Naive thymus-derived CD4-positive, alpha-beta T cell (primary cell): ENCODE measurements at regions not wholly inside any gene's neighbourhood (a gene's known extent, or its start where the extent isn't known, plus 50 kb on each side); places are given as distances from the start of the nearest gene placed in this dataset.
"Not testable (repeated sequence)": the region's sequence is repeated elsewhere in the genome, so short reads cannot be mapped to it uniquely, and the experiment has no call there.

Source experiments
- ATAC-seq: fragments of 150-1000 bp; cut with Tn5 transposase; 2 replicates; pipeline ENCODE4 v1.10.0; 2021; ENCODE audit warnings: mild to moderate bottlenecking, moderate library complexity
- CTCF ChIA-PET: fragments of 350-600 bp; sonication (Branson Sonifier 250); formaldehyde crosslinking; loops from one replicate; lab custom pipeline; 2021; ENCODE audit warnings: antibody characterized with exemption; lab: Charles Lee
- POLR2A ChIA-PET: fragments of 350-600 bp; sonication (Branson Sonifier 250); formaldehyde crosslinking; loops from one replicate; lab custom pipeline; 2021; ENCODE audit warnings: antibody characterized with exemption, inconsistent platforms; lab: Charles Lee
- DNase-seq, 9 donors: peaks; one replicate each; pipeline versions ENCODE4 v3.0.0 to v3.0.0-alpha.2; 2020 to 2022; ENCODE audit warnings: mixed read lengths in 1 of 9
- H3K27ac ChIP-seq: one replicate; pipeline ENCODE4 v1.7.0; 2013; ENCODE audit warnings: mild to moderate bottlenecking, low read depth, low read length, moderate library complexity
- H3K27me3 ChIP-seq, 2 donors: one replicate each; pipeline ENCODE4 v1.7.0; 2013; ENCODE audit warnings: low read length in 2 of 2, mild to moderate bottlenecking in 2 of 2, moderate library complexity in 2 of 2; ENCODE audit not compliant: control insufficient read depth in 2 of 2, insufficient read depth in 2 of 2
- H3K36me3 ChIP-seq, 3 experiments: 1 replicate in 2 of 3; 2 replicates in 1 of 3; pipeline ENCODE4 v1.7.0; 2013; ENCODE audit warnings: low read length in 3 of 3, mild to moderate bottlenecking in 3 of 3, moderate library complexity in 1 of 3; ENCODE audit not compliant: insufficient read depth in 3 of 3, control insufficient read depth in 2 of 3
- H3K4me1 ChIP-seq, 2 donors: one replicate each; pipeline ENCODE4 v1.7.0; 2013; ENCODE audit warnings: low read length in 2 of 2, mild to moderate bottlenecking in 2 of 2, moderate library complexity in 1 of 2; ENCODE audit not compliant: control insufficient read depth in 2 of 2, insufficient read depth in 2 of 2
- H3K4me3 ChIP-seq: 2 replicates; pipeline ENCODE4 v1.7.0; 2013; ENCODE audit warnings: mild to moderate bottlenecking, low read length
- H3K9me3 ChIP-seq, 3 experiments: 1 replicate in 2 of 3; 2 replicates in 1 of 3; pipeline ENCODE4 v1.7.0; 2013; ENCODE audit warnings: low read length in 3 of 3; ENCODE audit not compliant: control insufficient read depth in 2 of 3
- H3K27ac Mint-ChIP-seq, 9 donors: one replicate each; pipeline ENCODE4 v1.8.0; 2020 to 2022; ENCODE audit warnings: mixed read lengths in 9 of 9, mild to moderate bottlenecking in 8 of 9, moderate library complexity in 5 of 9, inconsistent platforms in 2 of 9
- H3K27me3 Mint-ChIP-seq, 5 donors: one replicate each; pipeline ENCODE4 v1.8.0; 2021 to 2022; ENCODE audit warnings: mixed read lengths in 5 of 5, mild to moderate bottlenecking in 1 of 5
- H3K36me3 Mint-ChIP-seq, 5 donors: one replicate each; pipeline ENCODE4 v1.8.0; 2020 to 2022; ENCODE audit warnings: mixed read lengths in 5 of 5, mild to moderate bottlenecking in 3 of 5, inconsistent platforms in 1 of 5
- H3K4me1 Mint-ChIP-seq, 7 donors: one replicate each; pipeline ENCODE4 v1.8.0; 2020 to 2022; ENCODE audit warnings: mixed read lengths in 7 of 7, mild to moderate bottlenecking in 3 of 7, inconsistent platforms in 1 of 7
- H3K4me3 Mint-ChIP-seq, 10 donors: one replicate each; pipeline ENCODE4 v1.8.0; 2020 to 2022; ENCODE audit warnings: mild to moderate bottlenecking in 10 of 10, mixed read lengths in 10 of 10, moderate library complexity in 6 of 10, inconsistent platforms in 2 of 10
- H3K9me3 Mint-ChIP-seq, 11 donors: one replicate each; pipeline ENCODE4 v1.8.0; 2020 to 2022; ENCODE audit warnings: mixed read lengths in 11 of 11, mild to moderate bottlenecking in 4 of 11, inconsistent platforms in 1 of 11, moderate library complexity in 1 of 11
- intact Hi-C, 2 donors: fragments of 100-400 bp; cut with micrococcal nuclease; formaldehyde crosslinking; loops; one replicate each; pipeline ENCODE4 v1.15.1; 2023

DNA sequence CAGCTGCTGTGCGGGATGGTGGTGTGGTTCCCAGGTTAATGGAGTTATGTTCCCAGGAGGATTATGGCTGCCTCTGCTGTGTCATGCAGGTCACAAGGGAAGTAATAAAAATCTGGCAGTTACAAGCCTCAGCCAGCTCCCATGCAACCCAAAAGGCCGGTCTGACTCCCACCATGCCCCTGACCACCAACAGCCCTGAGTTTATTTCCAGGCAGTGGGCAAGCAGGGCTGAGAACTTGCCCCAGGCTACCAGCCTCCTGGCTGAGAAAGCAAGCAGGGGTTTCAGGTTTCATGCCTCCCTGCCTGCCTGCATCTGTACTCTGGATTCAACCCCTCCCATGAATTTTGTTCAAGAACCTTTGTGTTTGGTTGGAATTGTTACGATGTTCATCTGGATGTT, 732.7 kb upstream of the POU3F4 start:
- Histone ChIP-seq H3K4me3 (no peak overlapping the region), H3K27me3 (no peaks in the 10 kb centered on the region), H3K4me1 (no peaks in the 10 kb centered on the region), H3K27ac (no peak overlapping the region), H3K9me3 (no peaks in the 10 kb centered on the region), H3K36me3 (no peaks in the 10 kb centered on the region)
- Mint-ChIP-seq H3K27ac (no peak overlapping the region), H3K4me3 (no peak overlapping the region), H3K4me1 (no peaks in the 10 kb centered on the region), H3K9me3 (peaks cover 0 to 11% (median 5%) of the 10 kb centered on the region in 11 donors), H3K36me3 (no peaks in the 10 kb centered on the region), H3K27me3 (no peaks in the 10 kb centered on the region)
- ATAC-seq (no peak), DNase-seq (no peak)
- intact Hi-C loops: no loop called here
- ChIA-PET POLR2A (no interaction called here), CTCF (no interaction called here)

DNA sequence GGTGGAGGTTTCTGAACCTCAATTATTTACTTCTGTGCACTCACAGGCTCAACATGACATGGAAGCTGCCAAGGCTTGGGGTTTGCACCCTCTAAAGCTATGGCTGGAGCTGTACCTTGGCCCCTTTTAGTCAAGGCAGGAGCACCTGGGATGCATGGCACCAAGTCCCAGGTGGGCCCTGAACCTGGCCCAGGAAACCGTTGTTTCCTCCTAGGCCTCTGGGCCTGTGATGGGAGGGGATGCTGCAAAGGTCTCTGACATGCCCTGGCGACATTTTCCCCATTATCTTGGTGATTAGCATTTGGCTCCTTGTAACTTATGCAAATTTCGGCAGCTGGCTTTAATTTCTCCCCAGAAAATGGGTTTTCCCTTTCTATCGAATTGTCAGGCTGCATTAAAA, 726.1 kb upstream of the POU3F4 start:
- Mint-ChIP-seq H3K27me3 (no peaks in the 10 kb centered on the region), H3K9me3 (peaks cover 3 to 25% (median 8%) of the 10 kb centered on the region in 11 donors), H3K4me1 (no peaks in the 10 kb centered on the region), H3K27ac (no peak overlapping the region), H3K36me3 (peaks cover 0 to 6% (median 0%) of the 10 kb centered on the region in 5 donors), H3K4me3 (no peak overlapping the region)
- Histone ChIP-seq H3K27me3 (no peaks in the 10 kb centered on the region), H3K4me1 (no peaks in the 10 kb centered on the region), H3K36me3 (no peaks in the 10 kb centered on the region), H3K9me3 (no peaks in the 10 kb centered on the region), H3K27ac (no peak overlapping the region), H3K4me3 (no peak overlapping the region)
- intact Hi-C loops: no loop called here
- POLR2A ChIA-PET: no interaction called here
- DNase-seq (no peak), ATAC-seq (no peak)
- CTCF ChIA-PET: no interaction called here

GRCh38 chrX:82812902-82813301, 695.2 kb upstream of the POU3F4 start:
- POLR2A ChIA-PET, H3K4me1 Mint-ChIP-seq, DNase-seq, H3K27ac Mint-ChIP-seq, H3K36me3 Mint-ChIP-seq, ATAC-seq, H3K4me3 ChIP-seq, H3K27ac ChIP-seq, H3K27me3 Mint-ChIP-seq, H3K4me3 Mint-ChIP-seq, H3K36me3 ChIP-seq, intact Hi-C loops, CTCF ChIA-PET, H3K27me3 ChIP-seq, H3K9me3 ChIP-seq, H3K4me1 ChIP-seq: not testable (repeated sequence)
- H3K9me3 Mint-ChIP-seq: peaks cover 0 to 10% (median 4%) of the 10 kb centered on the region in 11 donors

DNA sequence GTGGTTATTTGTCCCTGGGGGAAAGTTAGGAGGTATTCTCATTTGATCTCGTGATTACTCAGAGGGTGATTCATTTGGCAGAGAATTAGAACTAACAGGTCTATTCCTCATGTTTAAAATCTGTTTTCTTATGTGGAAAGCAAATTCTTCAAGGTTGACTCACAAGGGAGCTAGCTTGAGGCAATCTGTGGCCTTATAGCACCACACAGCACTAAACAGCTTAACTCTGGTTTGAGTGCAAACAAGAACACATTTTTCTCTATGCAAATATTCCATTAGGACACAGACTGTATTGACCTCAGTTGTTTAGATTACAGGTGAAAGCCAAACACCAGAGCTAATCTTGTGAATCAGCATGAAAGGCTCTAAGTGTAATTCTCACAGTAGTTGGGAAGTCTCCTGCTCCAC, 694.4 kb upstream of the POU3F4 start:
- Histone ChIP-seq H3K4me1 (no peaks in the 10 kb centered on the region), H3K9me3 (no peaks in the 10 kb centered on the region), H3K4me3 (no peak overlapping the region), H3K27ac (no peak overlapping the region), H3K27me3 (no peaks in the 10 kb centered on the region), H3K36me3 (no peaks in the 10 kb centered on the region)
- DNase-seq (no peak), ATAC-seq (no peak)
- ChIA-PET POLR2A (no interaction called here), CTCF (no interaction called here)
- Mint-ChIP-seq H3K4me1 (no peaks in the 10 kb centered on the region), H3K36me3 (no peaks in the 10 kb centered on the region), H3K27ac (no peak overlapping the region), H3K27me3 (no peaks in the 10 kb centered on the region), H3K4me3 (no peak overlapping the region), H3K9me3 (peaks cover 0 to 10% (median 4%) of the 10 kb centered on the region in 11 donors)
- intact Hi-C loops: no loop called here

DNA sequence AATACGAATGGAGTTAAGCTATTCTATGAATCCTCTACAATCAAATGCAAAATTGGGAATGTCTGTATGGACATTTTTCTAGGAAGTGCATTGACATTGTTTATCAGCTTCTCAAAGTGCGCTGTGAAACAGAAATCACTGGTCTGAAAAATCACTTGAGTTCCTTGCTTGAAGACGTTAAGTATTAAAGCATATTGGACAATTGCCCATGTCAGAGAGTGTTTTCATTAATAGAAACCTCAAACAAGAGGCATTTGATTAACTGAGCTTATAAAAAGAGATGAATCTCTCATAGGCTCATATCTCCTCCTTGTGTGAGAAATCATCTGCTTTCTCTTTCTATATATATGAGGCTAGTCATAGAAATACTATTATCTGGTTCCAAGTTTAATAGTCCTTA, 692.1 kb upstream of the POU3F4 start:
- H3K36me3 ChIP-seq: no peaks in the 10 kb centered on the region
- H3K27me3 ChIP-seq: no peaks in the 10 kb centered on the region
- peaks cover 0 to 8% (median 3%) of the 10 kb centered on the region in 11 donors for H3K9me3 Mint-ChIP-seq

GRCh38 chrX:82816562-82816961, 691.5 kb upstream of the POU3F4 start:
- H3K4me1 ChIP-seq: no peaks in the 10 kb centered on the region
- no peaks in the 10 kb centered on the region for H3K27me3 Mint-ChIP-seq
- no peak for ATAC-seq
- no peaks in the 10 kb centered on the region for H3K9me3 ChIP-seq
- H3K4me1 Mint-ChIP-seq: no peaks in the 10 kb centered on the region
- H3K27ac Mint-ChIP-seq: no peak overlapping the region
- H3K9me3 Mint-ChIP-seq: peaks cover 0 to 7% (median 2%) of the 10 kb centered on the region in 11 donors
- no peaks in the 10 kb centered on the region for H3K36me3 ChIP-seq
- CTCF ChIA-PET: no interaction called here
- no peak overlapping the region for H3K4me3 ChIP-seq
- no peak overlapping the region for H3K27ac ChIP-seq
- no peaks in the 10 kb centered on the region for H3K36me3 Mint-ChIP-seq
- DNase-seq: no peak
- POLR2A ChIA-PET: no interaction called here
- H3K27me3 ChIP-seq: no peaks in the 10 kb centered on the region
- intact Hi-C loops: no loop called here
- no peak overlapping the region for H3K4me3 Mint-ChIP-seq

More for the DNA sequence above, 692.1 kb upstream of the POU3F4 start:
- Histone ChIP-seq H3K4me3 (no peak overlapping the region), H3K9me3 (no peaks in the 10 kb centered on the region), H3K27ac (no peak overlapping the region), H3K4me1 (no peaks in the 10 kb centered on the region)
- Mint-ChIP-seq H3K4me3 (no peak overlapping the region), H3K27ac (no peak overlapping the region), H3K36me3 (no peaks in the 10 kb centered on the region), H3K4me1 (no peaks in the 10 kb centered on the region), H3K27me3 (no peaks in the 10 kb centered on the region)
- ATAC-seq (no peak), DNase-seq (no peak)
- CTCF ChIA-PET: no interaction called here
- POLR2A ChIA-PET: no interaction called here
- intact Hi-C loops: no loop called here

DNA sequence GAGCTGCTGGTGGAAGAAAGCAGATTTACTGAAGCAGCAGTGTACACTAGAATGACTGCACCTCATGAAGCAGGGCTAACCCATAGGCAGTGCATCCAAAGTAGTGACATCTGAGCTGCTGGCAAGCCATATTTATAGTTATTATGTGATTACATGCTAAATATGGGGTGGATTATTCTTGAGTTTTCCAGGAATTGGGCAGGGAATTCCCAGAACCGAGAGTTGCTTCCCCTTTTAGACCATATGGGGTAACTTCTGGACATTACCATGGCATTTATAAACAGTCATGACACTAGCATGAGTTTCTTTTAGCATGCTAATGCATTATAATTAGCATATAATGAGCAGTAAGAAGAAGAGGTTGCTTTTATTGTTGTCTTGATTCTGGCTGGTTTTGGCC, 665.8 kb upstream of the POU3F4 start:
- no peaks in the 10 kb centered on the region for H3K36me3 ChIP-seq
- CTCF ChIA-PET: no interaction called here
- H3K4me1 ChIP-seq: no peaks in the 10 kb centered on the region
- no peaks in the 10 kb centered on the region for H3K9me3 ChIP-seq
- no peak overlapping the region for H3K4me3 ChIP-seq
- Mint-ChIP-seq H3K4me3 (no peak overlapping the region), H3K4me1 (no peaks in the 10 kb centered on the region), H3K27me3 (no peaks in the 10 kb centered on the region), H3K36me3 (peaks cover 0 to 4% (median 0%) of the 10 kb centered on the region in 5 donors), H3K27ac (no peak overlapping the region), H3K9me3 (peaks cover 0 to 14% (median 1%) of the 10 kb centered on the region in 11 donors)
- DNase-seq (no peak), ATAC-seq (no peak)
- POLR2A ChIA-PET: no interaction called here
- intact Hi-C loops: no loop called here
- H3K27ac ChIP-seq: no peak overlapping the region
- H3K27me3 ChIP-seq: no peaks in the 10 kb centered on the region
